ENCODE measurements at regions not wholly inside any gene's neighbourhood (a gene's known extent, or its start where the extent isn't known, plus 50 kb on each side); places are given as distances from the start of the nearest gene placed in this dataset.

GRCh38 chr5:56552612-56553268 is 262.6 kb upstream of the MAP3K1 start:
- Mint-ChIP-seq H3K27ac (no peak overlapping the region), H3K27me3 (no peaks in the 10 kb centered on the region), H3K4me3 (no peak overlapping the region), H3K9me3 (ENCODE audit: low read depth) (peaks cover 2% of the 10 kb centered on the region), H3K36me3 (ENCODE audit: low read depth) (no peaks in the 10 kb centered on the region), H3K4me1 (peaks cover 2% of the 10 kb centered on the region)
- ChIA-PET CTCF (interaction anchor here (0.7 to 1.3 kb wide), 5 partner anchors 109 to 285 kb away, joined by 3 to 4 read pairs (median 3); no protein-coding TSS in a partner anchor), POLR2A (interaction anchor here (0.6 kb wide), 1 partner anchor 36 kb away, joined by 3 read pairs; no protein-coding TSS in a partner anchor)
- ATAC-seq, result no peak
- DNase-seq, result no peak
- intact Hi-C loops (cut with DNase I, micrococcal nuclease), result no loop called here

GRCh38 chr5:56550227-56550626 is 265.1 kb upstream of the MAP3K1 start:
- ChIA-PET POLR2A (no interaction called here), CTCF (no interaction called here)
- peaks cover 2% of the 10 kb centered on the region for H3K4me1 Mint-ChIP-seq
- DNase-seq (no peak), ATAC-seq (no peak)
- no peaks in the 10 kb centered on the region for H3K27me3 Mint-ChIP-seq
- H3K4me3 Mint-ChIP-seq, result no peak overlapping the region
- H3K9me3 Mint-ChIP-seq (ENCODE audit: low read depth), result peaks cover 2% of the 10 kb centered on the region
- intact Hi-C loops (cut with DNase I, micrococcal nuclease), result no loop called here
- no peak overlapping the region for H3K27ac Mint-ChIP-seq
- no peaks in the 10 kb centered on the region for H3K36me3 Mint-ChIP-seq (ENCODE audit: low read depth)

GRCh38 chr5:56549096-56549886 is 266.1 kb upstream of the MAP3K1 start:
- CTCF ChIA-PET, result no interaction called here
- no peaks in the 10 kb centered on the region for H3K27me3 Mint-ChIP-seq

GRCh38 chr5:56545016-56545415 is 270.3 kb upstream of the MAP3K1 start:
- ChIA-PET CTCF (interaction anchor here (0.6 kb wide), 1 partner anchor 134 kb away, joined by 3 read pairs; no protein-coding TSS in a partner anchor), POLR2A (no interaction called here)
- intact Hi-C loops (cut with DNase I, micrococcal nuclease), result no loop called here
- no peak overlapping the region for H3K4me3 Mint-ChIP-seq
- H3K4me1 Mint-ChIP-seq, result peaks cover 13% of the 10 kb centered on the region
- H3K36me3 Mint-ChIP-seq (ENCODE audit: low read depth), result no peaks in the 10 kb centered on the region
- no peak for ATAC-seq
- H3K27me3 Mint-ChIP-seq, result no peaks in the 10 kb centered on the region
- peaks cover 2% of the 10 kb centered on the region for H3K9me3 Mint-ChIP-seq (ENCODE audit: low read depth)
- no peak overlapping the region for H3K27ac Mint-ChIP-seq
- no peak for DNase-seq

More at GRCh38 chr5:56549096-56549886, 266.1 kb upstream of the MAP3K1 start:
- ATAC-seq (no peak), DNase-seq (no peak)
- Mint-ChIP-seq H3K9me3 (ENCODE audit: low read depth) (peaks cover 2% of the 10 kb centered on the region), H3K27ac (no peak overlapping the region), H3K4me3 (no peak overlapping the region), H3K36me3 (ENCODE audit: low read depth) (no peaks in the 10 kb centered on the region), H3K4me1 (peaks cover 2% of the 10 kb centered on the region)
- POLR2A ChIA-PET, result no interaction called here
- intact Hi-C loops (cut with DNase I, micrococcal nuclease), result no loop called here

GRCh38 chr5:56543441-56544388 is 271.6 kb upstream of the MAP3K1 start:
- peaks cover 2% of the 10 kb centered on the region for H3K9me3 Mint-ChIP-seq (ENCODE audit: low read depth)
- CTCF ChIA-PET, result no interaction called here
- intact Hi-C loops (cut with DNase I, micrococcal nuclease), result no loop called here
- no peaks in the 10 kb centered on the region for H3K36me3 Mint-ChIP-seq (ENCODE audit: low read depth)
- POLR2A ChIA-PET, result no interaction called here
- H3K27me3 Mint-ChIP-seq, result no peaks in the 10 kb centered on the region
- ATAC-seq (no peak), DNase-seq (no peak)
- no peak overlapping the region for H3K27ac Mint-ChIP-seq
- no peak overlapping the region for H3K4me3 Mint-ChIP-seq
- H3K4me1 Mint-ChIP-seq, result peaks cover 11% of the 10 kb centered on the region

GRCh38 chr5:56540266-56540665 is 275.1 kb upstream of the MAP3K1 start:
- H3K9me3 Mint-ChIP-seq (ENCODE audit: low read depth), result no peaks in the 10 kb centered on the region
- no peaks in the 10 kb centered on the region for H3K27me3 Mint-ChIP-seq
- ChIA-PET POLR2A (interaction anchor here (0.6 kb wide), 1 partner anchor 929 kb away, joined by 4 read pairs; no protein-coding TSS in a partner anchor), CTCF (no interaction called here)
- peaks cover 11% of the 10 kb centered on the region for H3K4me1 Mint-ChIP-seq
- no peak for DNase-seq
- no peak overlapping the region for H3K4me3 Mint-ChIP-seq
- intact Hi-C loops (cut with DNase I, micrococcal nuclease), result no loop called here
- no peaks in the 10 kb centered on the region for H3K36me3 Mint-ChIP-seq (ENCODE audit: low read depth)
- ATAC-seq, result no peak
- no peak overlapping the region for H3K27ac Mint-ChIP-seq

GRCh38 chr5:56538580-56538979 is 276.8 kb upstream of the MAP3K1 start:
- Mint-ChIP-seq H3K4me1 (peaks cover 16% of the 10 kb centered on the region), H3K9me3 (ENCODE audit: low read depth) (no peaks in the 10 kb centered on the region), H3K36me3 (ENCODE audit: low read depth) (no peaks in the 10 kb centered on the region), H3K27me3 (no peaks in the 10 kb centered on the region), H3K27ac (no peak overlapping the region), H3K4me3 (no peak overlapping the region)
- ChIA-PET POLR2A (no interaction called here), CTCF (interaction anchor here (0.6 to 0.8 kb wide), 2 partner anchors 267 to 938 kb away, joined by 3 read pairs; no protein-coding TSS in a partner anchor)
- DNase-seq (no peak), ATAC-seq (no peak)
- intact Hi-C loops (cut with DNase I, micrococcal nuclease), result no loop called here

GRCh38 chr5:56535347-56535746 is 280.0 kb upstream of the MAP3K1 start:
- POLR2A ChIA-PET, result no interaction called here
- no peak overlapping the region for H3K27ac Mint-ChIP-seq
- peaks cover 8% of the 10 kb centered on the region for H3K4me1 Mint-ChIP-seq
- no peak overlapping the region for H3K4me3 Mint-ChIP-seq
- CTCF ChIA-PET, result no interaction called here
- intact Hi-C loops (cut with DNase I, micrococcal nuclease), result no loop called here
- H3K27me3 Mint-ChIP-seq, result no peaks in the 10 kb centered on the region
- no peaks in the 10 kb centered on the region for H3K36me3 Mint-ChIP-seq (ENCODE audit: low read depth)
- ATAC-seq (no peak), DNase-seq (no peak)
- no peaks in the 10 kb centered on the region for H3K9me3 Mint-ChIP-seq (ENCODE audit: low read depth)

GRCh38 chr5:56534102-56534829 is 281.1 kb upstream of the MAP3K1 start:
- H3K27ac Mint-ChIP-seq, result no peak overlapping the region
- peaks cover 8% of the 10 kb centered on the region for H3K4me1 Mint-ChIP-seq
- H3K36me3 Mint-ChIP-seq (ENCODE audit: low read depth), result no peaks in the 10 kb centered on the region
- intact Hi-C loops (cut with DNase I, micrococcal nuclease), result no loop called here
- H3K4me3 Mint-ChIP-seq, result no peak overlapping the region
- H3K27me3 Mint-ChIP-seq, result no peaks in the 10 kb centered on the region
- no peaks in the 10 kb centered on the region for H3K9me3 Mint-ChIP-seq (ENCODE audit: low read depth)
- CTCF ChIA-PET, result no interaction called here
- ATAC-seq (peak; percentile 53), DNase-seq (peak; percentile 16)
- POLR2A ChIA-PET, result no interaction called here

- DNase-seq, result no peak
- intact Hi-C loops (cut with DNase I, micrococcal nuclease), result no loop called here
- Mint-ChIP-seq H3K4me1 (peaks cover 10% of the 10 kb centered on the region), H3K36me3 (ENCODE audit: low read depth) (no peaks in the 10 kb centered on the region), H3K27ac (no peak overlapping the region), H3K27me3 (no peaks in the 10 kb centered on the region), H3K4me3 (no peak overlapping the region), H3K9me3 (ENCODE audit: low read depth) (no peaks in the 10 kb centered on the region)
- CTCF ChIA-PET, result interaction anchor here (0.9 to 1.5 kb wide), 2 partner anchors 262 to 306 kb away, joined by 3 to 4 read pairs; no protein-coding TSS in a partner anchor
- no peak for ATAC-seq
- POLR2A ChIA-PET, result no interaction called here
Observed at GRCh38 chr5:56532466-56532865, 282.9 kb upstream of the MAP3K1 start.

- no peak for ATAC-seq
- H3K9me3 Mint-ChIP-seq (ENCODE audit: low read depth), result no peaks in the 10 kb centered on the region
- H3K4me3 Mint-ChIP-seq, result no peak overlapping the region
- no peak for DNase-seq
- CTCF ChIA-PET, result interaction anchor here (0.6 kb wide), 1 partner anchor 55 kb away, joined by 3 read pairs; no protein-coding TSS in a partner anchor
- H3K27me3 Mint-ChIP-seq, result no peaks in the 10 kb centered on the region
- H3K4me1 Mint-ChIP-seq, result peaks cover 14% of the 10 kb centered on the region
- no peaks in the 10 kb centered on the region for H3K36me3 Mint-ChIP-seq (ENCODE audit: low read depth)
- no peak overlapping the region for H3K27ac Mint-ChIP-seq
- POLR2A ChIA-PET, result no interaction called here
- intact Hi-C loops (cut with DNase I, micrococcal nuclease), result no loop called here
Observed at GRCh38 chr5:56530626-56531138, 284.7 kb upstream of the MAP3K1 start.

Data from activated CD4-positive, alpha-beta T cell treated with anti-CD3 and anti-CD28 coated beads for 36 hours (primary cell).